ENCODE measurements at regions not wholly inside any gene's neighbourhood (a gene's known extent, or its start where the extent isn't known, plus 50 kb on each side); places are given as distances from the start of the nearest gene placed in this dataset.

- no peak for DNase-seq
- no peaks in the 10 kb centered on the region for H3K4me1 ChIP-seq (ENCODE audit: control insufficient read depth, insufficient read depth, low read length, poor library complexity, severe bottlenecking)
- no peaks in the 10 kb centered on the region for H3K27me3 ChIP-seq (replicated peaks; ENCODE audit: control insufficient read depth, insufficient read depth, low read length, poor library complexity, severe bottlenecking)
- no peaks in the 10 kb centered on the region for H3K9me3 ChIP-seq (ENCODE audit: control insufficient read depth, low read length)
- no peaks in the 10 kb centered on the region for H3K36me3 ChIP-seq (ENCODE audit: control insufficient read depth, insufficient read depth, low read length)
- H3K4me3 ChIP-seq (ENCODE audit: insufficient read depth, low read depth, low read length, poor library complexity, severe bottlenecking): no peak overlapping the region
- no peak overlapping the region for H3K27ac ChIP-seq (ENCODE audit: insufficient read depth, low read length, poor library complexity, severe bottlenecking)
Observed at GRCh38 chr10:83921984-83922860, 217.1 kb upstream of the GHITM start.

- no peaks in the 10 kb centered on the region for H3K36me3 ChIP-seq (ENCODE audit: control insufficient read depth, insufficient read depth, low read length)
- H3K4me1 ChIP-seq (ENCODE audit: control insufficient read depth, insufficient read depth, low read length, poor library complexity, severe bottlenecking): no peaks in the 10 kb centered on the region
- no peak for DNase-seq
- no peaks in the 10 kb centered on the region for H3K9me3 ChIP-seq (ENCODE audit: control insufficient read depth, low read length)
- H3K27ac ChIP-seq (ENCODE audit: insufficient read depth, low read length, poor library complexity, severe bottlenecking): no peak overlapping the region
- no peak overlapping the region for H3K4me3 ChIP-seq (ENCODE audit: insufficient read depth, low read depth, low read length, poor library complexity, severe bottlenecking)
- H3K27me3 ChIP-seq (replicated peaks; ENCODE audit: control insufficient read depth, insufficient read depth, low read length, poor library complexity, severe bottlenecking): no peaks in the 10 kb centered on the region
Observed at GRCh38 chr10:83925133-83925532, 214.2 kb upstream of the GHITM start.

GRCh38 chr10:83926606-83927005 lies 212.7 kb upstream of the GHITM start:
- H3K36me3 ChIP-seq (ENCODE audit: control insufficient read depth, insufficient read depth, low read length): no peaks in the 10 kb centered on the region

GRCh38 chr10:83927166-83927565 lies 212.1 kb upstream of the GHITM start:
- no peaks in the 10 kb centered on the region for H3K36me3 ChIP-seq (ENCODE audit: control insufficient read depth, insufficient read depth, low read length)
- no peak overlapping the region for H3K27ac ChIP-seq (ENCODE audit: insufficient read depth, low read length, poor library complexity, severe bottlenecking)
- no peak for DNase-seq
- H3K27me3 ChIP-seq (replicated peaks; ENCODE audit: control insufficient read depth, insufficient read depth, low read length, poor library complexity, severe bottlenecking): no peaks in the 10 kb centered on the region
- H3K4me3 ChIP-seq (ENCODE audit: insufficient read depth, low read depth, low read length, poor library complexity, severe bottlenecking): no peak overlapping the region
- no peaks in the 10 kb centered on the region for H3K9me3 ChIP-seq (ENCODE audit: control insufficient read depth, low read length)
- H3K4me1 ChIP-seq (ENCODE audit: control insufficient read depth, insufficient read depth, low read length, poor library complexity, severe bottlenecking): no peaks in the 10 kb centered on the region

More at GRCh38 chr10:83926606-83927005, 212.7 kb upstream of the GHITM start:
- H3K4me1 ChIP-seq (ENCODE audit: control insufficient read depth, insufficient read depth, low read length, poor library complexity, severe bottlenecking): no peaks in the 10 kb centered on the region
- no peak overlapping the region for H3K27ac ChIP-seq (ENCODE audit: insufficient read depth, low read length, poor library complexity, severe bottlenecking)
- no peak overlapping the region for H3K4me3 ChIP-seq (ENCODE audit: insufficient read depth, low read depth, low read length, poor library complexity, severe bottlenecking)
- no peaks in the 10 kb centered on the region for H3K9me3 ChIP-seq (ENCODE audit: control insufficient read depth, low read length)
- DNase-seq: no peak
- H3K27me3 ChIP-seq (replicated peaks; ENCODE audit: control insufficient read depth, insufficient read depth, low read length, poor library complexity, severe bottlenecking): no peaks in the 10 kb centered on the region

- no peaks in the 10 kb centered on the region for H3K27me3 ChIP-seq (replicated peaks; ENCODE audit: control insufficient read depth, insufficient read depth, low read length, poor library complexity, severe bottlenecking)
- H3K27ac ChIP-seq (ENCODE audit: insufficient read depth, low read length, poor library complexity, severe bottlenecking): no peak overlapping the region
- DNase-seq: no peak
- no peaks in the 10 kb centered on the region for H3K9me3 ChIP-seq (ENCODE audit: control insufficient read depth, low read length)
- no peaks in the 10 kb centered on the region for H3K4me1 ChIP-seq (ENCODE audit: control insufficient read depth, insufficient read depth, low read length, poor library complexity, severe bottlenecking)
- H3K36me3 ChIP-seq (ENCODE audit: control insufficient read depth, insufficient read depth, low read length): no peaks in the 10 kb centered on the region
- H3K4me3 ChIP-seq (ENCODE audit: insufficient read depth, low read depth, low read length, poor library complexity, severe bottlenecking): no peak overlapping the region
Observed at GRCh38 chr10:83929399-83929798, 209.9 kb upstream of the GHITM start.

GRCh38 chr10:83931669-83932068 lies 207.6 kb upstream of the GHITM start:
- Histone ChIP-seq H3K27ac (ENCODE audit: insufficient read depth, low read length, poor library complexity, severe bottlenecking) (no peak overlapping the region), H3K4me1 (ENCODE audit: control insufficient read depth, insufficient read depth, low read length, poor library complexity, severe bottlenecking) (no peaks in the 10 kb centered on the region), H3K27me3 (replicated peaks; ENCODE audit: control insufficient read depth, insufficient read depth, low read length, poor library complexity, severe bottlenecking) (no peaks in the 10 kb centered on the region), H3K36me3 (ENCODE audit: control insufficient read depth, insufficient read depth, low read length) (no peaks in the 10 kb centered on the region), H3K4me3 (ENCODE audit: insufficient read depth, low read depth, low read length, poor library complexity, severe bottlenecking) (no peak overlapping the region), H3K9me3 (ENCODE audit: control insufficient read depth, low read length) (no peaks in the 10 kb centered on the region)
- no peak for DNase-seq

GRCh38 chr10:83932245-83932644 lies 207.1 kb upstream of the GHITM start:
- H3K9me3 ChIP-seq (ENCODE audit: control insufficient read depth, low read length): no peaks in the 10 kb centered on the region
- no peak for DNase-seq
- H3K4me1 ChIP-seq (ENCODE audit: control insufficient read depth, insufficient read depth, low read length, poor library complexity, severe bottlenecking): no peaks in the 10 kb centered on the region
- no peaks in the 10 kb centered on the region for H3K27me3 ChIP-seq (replicated peaks; ENCODE audit: control insufficient read depth, insufficient read depth, low read length, poor library complexity, severe bottlenecking)
- H3K4me3 ChIP-seq (ENCODE audit: insufficient read depth, low read depth, low read length, poor library complexity, severe bottlenecking): no peak overlapping the region
- no peak overlapping the region for H3K27ac ChIP-seq (ENCODE audit: insufficient read depth, low read length, poor library complexity, severe bottlenecking)
- H3K36me3 ChIP-seq (ENCODE audit: control insufficient read depth, insufficient read depth, low read length): no peaks in the 10 kb centered on the region

GRCh38 chr10:83934062-83934461 lies 205.2 kb upstream of the GHITM start:
- no peaks in the 10 kb centered on the region for H3K9me3 ChIP-seq (ENCODE audit: control insufficient read depth, low read length)
- H3K4me1 ChIP-seq (ENCODE audit: control insufficient read depth, insufficient read depth, low read length, poor library complexity, severe bottlenecking): no peaks in the 10 kb centered on the region
- H3K27ac ChIP-seq (ENCODE audit: insufficient read depth, low read length, poor library complexity, severe bottlenecking): no peak overlapping the region
- no peaks in the 10 kb centered on the region for H3K36me3 ChIP-seq (ENCODE audit: control insufficient read depth, insufficient read depth, low read length)
- H3K27me3 ChIP-seq (replicated peaks; ENCODE audit: control insufficient read depth, insufficient read depth, low read length, poor library complexity, severe bottlenecking): no peaks in the 10 kb centered on the region
- no peak overlapping the region for H3K4me3 ChIP-seq (ENCODE audit: insufficient read depth, low read depth, low read length, poor library complexity, severe bottlenecking)
- DNase-seq: no peak

- Histone ChIP-seq H3K9me3 (ENCODE audit: control insufficient read depth, low read length) (no peaks in the 10 kb centered on the region), H3K36me3 (ENCODE audit: control insufficient read depth, insufficient read depth, low read length) (no peaks in the 10 kb centered on the region), H3K27ac (ENCODE audit: insufficient read depth, low read length, poor library complexity, severe bottlenecking) (no peak overlapping the region), H3K27me3 (replicated peaks; ENCODE audit: control insufficient read depth, insufficient read depth, low read length, poor library complexity, severe bottlenecking) (no peaks in the 10 kb centered on the region), H3K4me3 (ENCODE audit: insufficient read depth, low read depth, low read length, poor library complexity, severe bottlenecking) (no peak overlapping the region), H3K4me1 (ENCODE audit: control insufficient read depth, insufficient read depth, low read length, poor library complexity, severe bottlenecking) (no peaks in the 10 kb centered on the region)
- DNase-seq: no peak
Observed at GRCh38 chr10:83934641-83935338, 204.5 kb upstream of the GHITM start.

- H3K4me1 ChIP-seq (ENCODE audit: control insufficient read depth, insufficient read depth, low read length, poor library complexity, severe bottlenecking): no peaks in the 10 kb centered on the region
Observed at GRCh38 chr10:83935339-83935736, 204.0 kb upstream of the GHITM start.

More at GRCh38 chr10:83935339-83935736, 204.0 kb upstream of the GHITM start:
- H3K9me3 ChIP-seq (ENCODE audit: control insufficient read depth, low read length): no peaks in the 10 kb centered on the region
- no peak overlapping the region for H3K4me3 ChIP-seq (ENCODE audit: insufficient read depth, low read depth, low read length, poor library complexity, severe bottlenecking)
- H3K27me3 ChIP-seq (replicated peaks; ENCODE audit: control insufficient read depth, insufficient read depth, low read length, poor library complexity, severe bottlenecking): no peaks in the 10 kb centered on the region
- no peaks in the 10 kb centered on the region for H3K36me3 ChIP-seq (ENCODE audit: control insufficient read depth, insufficient read depth, low read length)
- no peak for DNase-seq
- H3K27ac ChIP-seq (ENCODE audit: insufficient read depth, low read length, poor library complexity, severe bottlenecking): no peak overlapping the region

All from effector memory CD4-positive, alpha-beta T cell (primary cell).